Activated naive CD8-positive, alpha-beta T cell (primary cell): ENCODE measurements at regions not wholly inside any gene's neighbourhood (a gene's known extent, or its start where the extent isn't known, plus 50 kb on each side); places are given as distances from the start of the nearest gene placed in this dataset.

Experiments
- H3K27ac Mint-ChIP-seq: one replicate; pipeline ENCODE4 v1.8.0; 2021; ENCODE audit warnings: mixed read lengths
- H3K27me3 Mint-ChIP-seq: one replicate; pipeline ENCODE4 v1.8.0; 2021; ENCODE audit warnings: mixed read lengths
- H3K36me3 Mint-ChIP-seq: one replicate; pipeline ENCODE4 v1.8.0; 2021; ENCODE audit warnings: mixed read lengths
- H3K4me1 Mint-ChIP-seq: one replicate; pipeline ENCODE4 v1.8.0; 2021; ENCODE audit warnings: low read depth, mixed read lengths
- H3K4me3 Mint-ChIP-seq: one replicate; pipeline ENCODE4 v1.8.0; 2021; ENCODE audit warnings: mild to moderate bottlenecking, mixed read lengths
- H3K9me3 Mint-ChIP-seq: one replicate; pipeline ENCODE4 v1.8.0; 2021; ENCODE audit warnings: low read depth, mixed read lengths

GRCh38 chr4:112979881-112980421, 69.5 kb upstream of the ANK2 start:
- Mint-ChIP-seq H3K36me3 (no peaks in the 10 kb centered on the region), H3K27me3 (peaks cover 8% of the 10 kb centered on the region), H3K4me3 (no peak overlapping the region), H3K9me3 (no peaks in the 10 kb centered on the region), H3K4me1 (no peaks in the 10 kb centered on the region), H3K27ac (no peak overlapping the region)

- Mint-ChIP-seq H3K36me3 (no peaks in the 10 kb centered on the region), H3K27ac (no peak overlapping the region), H3K4me1 (no peaks in the 10 kb centered on the region), H3K27me3 (peaks cover 7% of the 10 kb centered on the region), H3K4me3 (no peak overlapping the region), H3K9me3 (no peaks in the 10 kb centered on the region)
Observed at GRCh38 chr4:112982680-112983079, 66.8 kb upstream of the ANK2 start.

- no peaks in the 10 kb centered on the region for H3K36me3 Mint-ChIP-seq
- no peak overlapping the region for H3K4me3 Mint-ChIP-seq
- H3K27ac Mint-ChIP-seq: no peak overlapping the region
- no peaks in the 10 kb centered on the region for H3K4me1 Mint-ChIP-seq
- H3K9me3 Mint-ChIP-seq: no peaks in the 10 kb centered on the region
- peaks cover 4% of the 10 kb centered on the region for H3K27me3 Mint-ChIP-seq
Observed at GRCh38 chr4:112994732-112995464, 54.6 kb upstream of the ANK2 start.
